SK-N-SH (cell line): ENCODE measurements at regions not wholly inside any gene's neighbourhood (a gene's known extent, or its start where the extent isn't known, plus 50 kb on each side); places are given as distances from the start of the nearest gene placed in this dataset.

Experiments
- CTCF ChIA-PET: fragments of 300-600, 350-600 bp; formaldehyde crosslinking; extraction: SDS; loops from one replicate; lab custom pipeline; 2021; lab: Yijun Ruan, JAX
- POLR2A ChIA-PET: fragments of 350-600 bp; sonication (Branson Sonifier 250); formaldehyde crosslinking; extraction: SDS; loops from one replicate; lab custom pipeline; 2020; ENCODE audit warnings: antibody characterized with exemption, inconsistent platforms; lab: Yijun Ruan, JAX
- DNase-seq: peaks from one replicate; pipeline ENCODE4 v3.0.0; 2012
- H2AFZ ChIP-seq: fragments of 200-600 bp; sonication (generic); 2 replicates; pipeline ENCODE4 v1.8.1; 2016; ENCODE audit warnings: antibody characterized with exemption, mild to moderate bottlenecking, low read depth
- H3F3A ChIP-seq: fragments of 200-600 bp; sonication (generic); replicated peaks from 2 replicates; pipeline ENCODE3; 2016; ENCODE audit warnings: antibody characterized with exemption, mild to moderate bottlenecking; ENCODE audit not compliant: insufficient read depth
- H3K27ac ChIP-seq, 2 experiments: fragments of 200-500 bp in 1 of 2; fragments of 200-600 bp in 1 of 2; sonication (Bioruptor generic) in 1 of 2; sonication (generic), shearing (Covaris generic) in 1 of 2; 2 replicates each; pipeline versions ENCODE4 v1.5.1 to v1.6.1; 2014 to 2016; ENCODE audit warnings: low read depth in 2 of 2, inconsistent platforms in 1 of 2, low read length in 1 of 2, mild to moderate bottlenecking in 1 of 2, mixed read lengths in 1 of 2
- H3K27me3 ChIP-seq: fragments of 200-600 bp; sonication (generic), shearing (Covaris generic); 2 replicates; pipeline ENCODE4 v1.6.1; 2016; ENCODE audit warnings: mixed run types; ENCODE audit not compliant: insufficient read depth
- H3K36me3 ChIP-seq, 2 experiments: fragments of 200-500 bp in 1 of 2; fragments of 200-600 bp in 1 of 2; sonication (Bioruptor generic) in 1 of 2; sonication (generic) in 1 of 2; replicated peaks in 1 of 2; 2 replicates each; pipeline versions ENCODE3 to v1.5.1; 2014 to 2016; ENCODE audit warnings: low read length in 1 of 2, mild to moderate bottlenecking in 1 of 2; ENCODE audit not compliant: insufficient read depth in 2 of 2, control insufficient read depth in 1 of 2
- H3K4me1 ChIP-seq, 2 experiments: fragments of 200-500 bp in 1 of 2; fragments of 200-600 bp in 1 of 2; sonication (Bioruptor generic) in 1 of 2; sonication (generic), shearing (Covaris generic) in 1 of 2; 2 replicates each; pipeline versions ENCODE4 v1.5.1 to v1.6.1; 2014 to 2016; ENCODE audit warnings: low read depth in 1 of 2, low read length in 1 of 2, mixed run types in 1 of 2; ENCODE audit not compliant: insufficient read depth in 2 of 2, control insufficient read depth in 1 of 2
- H3K4me2 ChIP-seq: fragments of 200-600 bp; sonication (generic), shearing (Covaris generic); 2 replicates; pipeline ENCODE4 v1.6.1; 2017; ENCODE audit warnings: mixed run types
- H3K4me3 ChIP-seq, 2 experiments: fragments of 200-500 bp in 1 of 2; fragments of 200-600 bp in 1 of 2; sonication (Bioruptor generic) in 1 of 2; sonication (generic), shearing (Covaris generic) in 1 of 2; 2 replicates each; pipeline versions ENCODE4 v1.5.1 to v1.8.1; 2014 to 2016; ENCODE audit warnings: low read depth in 2 of 2, inconsistent platforms in 1 of 2, low read length in 1 of 2, mild to moderate bottlenecking in 1 of 2, mixed read lengths in 1 of 2, moderate library complexity in 1 of 2
- H3K79me2 ChIP-seq: fragments of 200-600 bp; sonication (generic); 2 replicates; pipeline ENCODE4 v1.8.1; 2017; ENCODE audit warnings: mild to moderate bottlenecking; ENCODE audit not compliant: insufficient read depth
- H3K9ac ChIP-seq: fragments of 200-600 bp; sonication (generic); 2 replicates; pipeline ENCODE4 v1.6.1; 2017; ENCODE audit warnings: mixed run types
- H3K9me2 ChIP-seq: fragments of 200-600 bp; sonication (generic); 2 replicates; pipeline ENCODE4 v1.6.1; 2017; ENCODE audit warnings: mixed run types
- H3K9me3 ChIP-seq: fragments of 200-600 bp; sonication (generic); 2 replicates; pipeline ENCODE4 v1.6.1; 2017; ENCODE audit warnings: mixed run types, mild to moderate bottlenecking, moderate library complexity
- H4K20me1 ChIP-seq: fragments of 200-600 bp; sonication (generic); 2 replicates; pipeline ENCODE4 v1.6.1; 2017; ENCODE audit warnings: mild to moderate bottlenecking, mixed run types; ENCODE audit not compliant: insufficient read depth
- CHD2 ChIP-seq: fragments of 150-350 bp; IDR thresholded peaks from 2 replicates; pipeline ENCODE4 v1.6.1; 2018; ENCODE audit warnings: low read length; ENCODE audit not compliant: partially characterized antibody
- ELF1 ChIP-seq: IDR thresholded peaks from 2 replicates; pipeline ENCODE4 v1.4.0; 2012
- EZH2phosphoT487 ChIP-seq: fragments of 200-600 bp; sonication (generic); IDR thresholded peaks from 2 replicates; pipeline ENCODE4 v1.6.1; 2017; ENCODE audit warnings: low read depth, mixed run types, mild to moderate bottlenecking, antibody characterized with exemption, moderate library complexity, borderline replicate concordance
- FOSL2 ChIP-seq: IDR thresholded peaks from 2 replicates; pipeline ENCODE4 v1.4.0; 2012; ENCODE audit warnings: low read depth, mild to moderate bottlenecking, moderate library complexity, borderline replicate concordance
- FOXJ3 ChIP-seq: sonication (generic); formaldehyde crosslinking; IDR thresholded peaks from 2 replicates; pipeline ENCODE4 v1.5.1; 2020; ENCODE audit warnings: mild to moderate bottlenecking, missing genetic modification reagents
- FOXM1 ChIP-seq: IDR thresholded peaks from 2 replicates; pipeline ENCODE4 v1.4.0; 2012; ENCODE audit warnings: low read depth, mild to moderate bottlenecking
- GABPA ChIP-seq: IDR thresholded peaks from 2 replicates; pipeline ENCODE4 v1.4.0; 2012; ENCODE audit warnings: low read depth, mild to moderate bottlenecking
- MEF2A ChIP-seq: IDR thresholded peaks from 2 replicates; pipeline ENCODE4 v1.4.0; 2012; ENCODE audit warnings: low read depth, borderline replicate concordance
- MXI1 ChIP-seq: IDR thresholded peaks from 2 replicates; pipeline ENCODE4 v1.6.1; 2012; ENCODE audit warnings: mild to moderate bottlenecking, low read depth, low read length, improper control_type of control experiment
- NFIC ChIP-seq: IDR thresholded peaks from 2 replicates; pipeline ENCODE4 v1.4.0; 2012; ENCODE audit warnings: borderline replicate concordance
- NRF1 ChIP-seq: IDR thresholded peaks from 2 replicates; pipeline ENCODE4 v1.6.1; 2012; ENCODE audit warnings: low read depth, mild to moderate bottlenecking, low read length
- PBX3 ChIP-seq: IDR thresholded peaks from 2 replicates; pipeline ENCODE4; 2012
- RAD21 ChIP-seq: IDR thresholded peaks from 2 replicates; pipeline ENCODE4 v1.6.1; 2012; ENCODE audit warnings: mild to moderate bottlenecking, low read length
- RFX5 ChIP-seq: IDR thresholded peaks from 2 replicates; pipeline ENCODE4 v1.6.1; 2012; ENCODE audit warnings: mild to moderate bottlenecking, improper control_type of control experiment, low read length
- SIN3A ChIP-seq: IDR thresholded peaks from 2 replicates; pipeline ENCODE4 v1.6.1; 2012; ENCODE audit warnings: low read depth, mild to moderate bottlenecking, low read length, moderate library complexity, borderline replicate concordance
- SMC3 ChIP-seq: IDR thresholded peaks from 2 replicates; pipeline ENCODE4 v1.6.1; 2012; ENCODE audit warnings: low read depth, low read length, improper control_type of control experiment
- TAF1 ChIP-seq: IDR thresholded peaks from 2 replicates; pipeline ENCODE4 v1.6.1; 2012; ENCODE audit warnings: low read depth, mild to moderate bottlenecking, low read length, moderate library complexity, borderline replicate concordance
- TCF12 ChIP-seq: IDR thresholded peaks from 2 replicates; pipeline ENCODE4 v1.4.0; 2012
- USF1 ChIP-seq: IDR thresholded peaks from 2 replicates; pipeline ENCODE4 v1.4.0; 2012; ENCODE audit warnings: low read depth, borderline replicate concordance
- USF2 ChIP-seq: fragments of 150-350 bp; IDR thresholded peaks from 2 replicates; pipeline ENCODE4 v1.6.1; 2017; ENCODE audit warnings: antibody characterized with exemption, low read length, low read depth, borderline replicate concordance
- YY1 ChIP-seq: IDR thresholded peaks from 2 replicates; pipeline ENCODE4 v1.4.0; 2012; ENCODE audit warnings: low read depth, mild to moderate bottlenecking
- WGBS: methylation state at CpG from one replicate; pipeline ENCODE4 v1.1.6; 2017; ENCODE audit warnings: low lambda C conversion rate; 5-methylcytosine and 5-hydroxymethylcytosine counted together
- TF ChIP-seq, protein P1 (sequence below): fragments of 200-600 bp; sonication (generic); IDR thresholded peaks from 2 replicates; pipeline ENCODE4 v1.6.1; 2017; ENCODE audit warnings: antibody characterized with exemption, mild to moderate bottlenecking, moderate library complexity

GRCh38 chr7:7103343-7104313 is 78.7 kb upstream of the C1GALT1 start:
- Histone ChIP-seq H3K27ac (no peak overlapping the region), H3K36me3 (no peaks in the 10 kb centered on the region), H3K9ac (no peak overlapping the region), H2AFZ (peak overlapping the region; percentile 38; the same call in 1 of the 2 replicates), H3K79me2 (no peaks in the 10 kb centered on the region), H3K9me2 (no peaks in the 10 kb centered on the region), H3K4me2 (no peak overlapping the region), H3K9me3 (no peaks in the 10 kb centered on the region; the same call in 1 of the 2 replicates), H3K4me3 (no peak overlapping the region), H4K20me1 (no peaks in the 10 kb centered on the region), H3F3A (no peaks in the 10 kb centered on the region), H3K4me1 (peaks cover 12 to 13% of the 10 kb centered on the region in 2 experiments; a peak in 3 of 4 replicates), H3K27me3 (no peaks in the 10 kb centered on the region)
- POLR2A ChIA-PET, result no interaction called here
- CTCF ChIA-PET, result interaction anchor here (0.7 to 6.2 kb wide), 67 partner anchors 10 to 1193 kb away, joined by 3 to 73 read pairs (median 4); partner anchors contain the start of genes C1GALT1 and COL28A1
- 75% methylated on average over 29 of the region's 29 CpGs for WGBS
- TF ChIP-seq USF1 (no peak), TAF1 (no peak), NRF1 (no peak), FOXM1 (no peak), RAD21 (peak; percentile 92), MXI1 (no peak), SMC3 (peak; percentile 83)
- TF ChIP-seq, protein P1, sequence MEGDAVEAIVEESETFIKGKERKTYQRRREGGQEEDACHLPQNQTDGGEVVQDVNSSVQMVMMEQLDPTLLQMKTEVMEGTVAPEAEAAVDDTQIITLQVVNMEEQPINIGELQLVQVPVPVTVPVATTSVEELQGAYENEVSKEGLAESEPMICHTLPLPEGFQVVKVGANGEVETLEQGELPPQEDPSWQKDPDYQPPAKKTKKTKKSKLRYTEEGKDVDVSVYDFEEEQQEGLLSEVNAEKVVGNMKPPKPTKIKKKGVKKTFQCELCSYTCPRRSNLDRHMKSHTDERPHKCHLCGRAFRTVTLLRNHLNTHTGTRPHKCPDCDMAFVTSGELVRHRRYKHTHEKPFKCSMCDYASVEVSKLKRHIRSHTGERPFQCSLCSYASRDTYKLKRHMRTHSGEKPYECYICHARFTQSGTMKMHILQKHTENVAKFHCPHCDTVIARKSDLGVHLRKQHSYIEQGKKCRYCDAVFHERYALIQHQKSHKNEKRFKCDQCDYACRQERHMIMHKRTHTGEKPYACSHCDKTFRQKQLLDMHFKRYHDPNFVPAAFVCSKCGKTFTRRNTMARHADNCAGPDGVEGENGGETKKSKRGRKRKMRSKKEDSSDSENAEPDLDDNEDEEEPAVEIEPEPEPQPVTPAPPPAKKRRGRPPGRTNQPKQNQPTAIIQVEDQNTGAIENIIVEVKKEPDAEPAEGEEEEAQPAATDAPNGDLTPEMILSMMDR, result peak; percentile 89
- peak; percentile 67 for DNase-seq

DNA sequence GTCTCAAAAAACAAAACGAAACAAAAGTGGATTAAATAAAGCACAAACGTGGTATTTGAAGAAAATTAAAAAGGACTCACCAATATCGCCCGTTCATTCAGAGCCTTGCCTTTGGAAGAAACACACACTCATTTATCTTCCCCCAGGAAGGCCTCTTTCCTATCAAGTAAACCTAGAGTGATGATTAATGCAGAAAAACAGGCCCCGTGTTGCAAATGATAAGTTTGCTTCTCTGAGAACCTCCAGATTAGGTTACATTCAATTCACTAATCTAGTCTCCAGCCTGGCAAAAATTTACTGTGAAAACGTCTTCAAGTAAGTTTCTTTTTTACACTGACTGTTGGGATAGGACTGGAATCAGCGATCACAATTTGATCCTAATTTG is 78.0 kb upstream of the C1GALT1 start:
- Histone ChIP-seq H3K9me2 (no peaks in the 10 kb centered on the region), H3K27ac (no peak overlapping the region), H3F3A (no peaks in the 10 kb centered on the region), H3K4me2 (no peak overlapping the region), H3K9ac (no peak overlapping the region), H3K4me3 (no peak overlapping the region), H4K20me1 (no peaks in the 10 kb centered on the region), H3K9me3 (no peaks in the 10 kb centered on the region; the same call in 1 of the 2 replicates), H3K79me2 (no peaks in the 10 kb centered on the region), H3K27me3 (no peaks in the 10 kb centered on the region), H2AFZ (no peak overlapping the region), H3K36me3 (no peaks in the 10 kb centered on the region), H3K4me1 (peaks cover 11 to 12% of the 10 kb centered on the region in 2 experiments; a peak in 3 of 4 replicates)
- no peak for DNase-seq
- 57% methylated on average over 7 of the region's 7 CpGs for whole genome bisulfite sequencing
- CTCF ChIA-PET, result interaction anchor here (0.7 to 6.2 kb wide), 23 partner anchors 9 to 446 kb away, joined by 3 to 73 read pairs (median 9); partner anchors contain the start of genes C1GALT1 and COL28A1
- POLR2A ChIA-PET, result no interaction called here
- TF ChIP-seq USF2 (no peak), SMC3 (no peak), NFIC (no peak), CHD2 (no peak), FOSL2 (no peak), NRF1 (no peak), MEF2A (no peak), USF1 (no peak), YY1 (no peak), GABPA (no peak), FOXJ3 (CRISPR knock-in tag) (no peak), ELF1 (no peak), PBX3 (no peak), TCF12 (no peak), RFX5 (no peak), EZH2phosphoT487 (no peak), SIN3A (no peak), TAF1 (no peak)
